IPS-15b (cell line): ENCODE measurements at regions not wholly inside any gene's neighbourhood (a gene's known extent, or its start where the extent isn't known, plus 50 kb on each side); places are given as distances from the start of the nearest gene placed in this dataset.

ENCODE experiments used
- H3K27me3 ChIP-seq: one replicate; pipeline ENCODE4 v1.6.1; 2013; ENCODE audit warnings: low read length; ENCODE audit not compliant: control insufficient read depth, insufficient read depth
- H3K36me3 ChIP-seq: one replicate; pipeline ENCODE4 v1.6.1; 2013; ENCODE audit warnings: low read length; ENCODE audit not compliant: control insufficient read depth, insufficient read depth
- H3K4me1 ChIP-seq: one replicate; pipeline ENCODE4 v1.6.1; 2013; ENCODE audit warnings: mild to moderate bottlenecking, low read length; ENCODE audit not compliant: control insufficient read depth, insufficient read depth
- H3K4me3 ChIP-seq: one replicate; pipeline ENCODE4 v1.5.1; 2013; ENCODE audit warnings: low read depth, low read length
- H3K9ac ChIP-seq: one replicate; pipeline ENCODE4 v1.6.1; 2013; ENCODE audit warnings: low read depth, mild to moderate bottlenecking, low read length
- H3K9me3 ChIP-seq: one replicate; pipeline ENCODE4 v1.6.1; 2013; ENCODE audit warnings: mild to moderate bottlenecking, low read length; ENCODE audit not compliant: control insufficient read depth, insufficient read depth

GRCh38 chr16:13403326-13403725 is 501.9 kb downstream of the SHISA9 start:
- Histone ChIP-seq H3K4me1 (no peaks in the 10 kb centered on the region), H3K27me3 (no peaks in the 10 kb centered on the region), H3K4me3 (no peak overlapping the region), H3K36me3 (no peaks in the 10 kb centered on the region), H3K9ac (no peak overlapping the region), H3K9me3 (no peaks in the 10 kb centered on the region)

- H3K4me3 ChIP-seq, result no peak overlapping the region
Measured at GRCh38 chr16:13414154-13414553, 505.8 kb upstream of the ERCC4 start.

GRCh38 chr16:13419589-13419988 is 500.4 kb upstream of the ERCC4 start:
- Histone ChIP-seq H3K9ac (no peak overlapping the region), H3K36me3 (no peaks in the 10 kb centered on the region), H3K9me3 (no peaks in the 10 kb centered on the region), H3K4me1 (no peaks in the 10 kb centered on the region), H3K27me3 (no peaks in the 10 kb centered on the region), H3K4me3 (no peak overlapping the region)

More at GRCh38 chr16:13414154-13414553, 505.8 kb upstream of the ERCC4 start:
- H3K9me3 ChIP-seq, result no peaks in the 10 kb centered on the region
- H3K36me3 ChIP-seq, result no peaks in the 10 kb centered on the region
- no peak overlapping the region for H3K9ac ChIP-seq
- H3K4me1 ChIP-seq, result no peaks in the 10 kb centered on the region
- no peaks in the 10 kb centered on the region for H3K27me3 ChIP-seq

- H3K9ac ChIP-seq, result no peak overlapping the region
- H3K27me3 ChIP-seq, result no peaks in the 10 kb centered on the region
- H3K4me1 ChIP-seq, result no peaks in the 10 kb centered on the region
- no peaks in the 10 kb centered on the region for H3K36me3 ChIP-seq
- H3K9me3 ChIP-seq, result no peaks in the 10 kb centered on the region
- H3K4me3 ChIP-seq, result no peak overlapping the region
Measured at GRCh38 chr16:13421726-13422125, 498.2 kb upstream of the ERCC4 start.

DNA sequence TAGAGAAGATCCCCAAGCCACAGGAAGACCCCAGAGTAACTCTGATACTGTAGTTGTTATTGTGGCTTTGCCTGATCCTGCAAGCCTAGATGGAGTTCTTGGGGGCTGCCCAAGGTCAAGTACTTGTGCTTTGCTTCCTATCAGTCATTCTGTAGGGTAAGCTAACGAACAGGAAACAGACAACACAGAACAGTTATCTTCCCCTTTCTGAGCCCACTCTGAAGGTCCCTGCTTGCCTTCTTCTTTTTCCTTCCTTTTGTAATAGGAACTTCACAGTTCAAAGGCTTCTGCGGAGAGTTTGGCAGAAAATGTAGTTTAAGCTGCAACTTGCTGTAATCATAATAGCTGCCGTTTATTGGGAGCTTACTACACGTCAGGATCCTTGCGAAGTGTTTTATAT is 494.1 kb upstream of the ERCC4 start:
- Histone ChIP-seq H3K36me3 (no peaks in the 10 kb centered on the region), H3K4me3 (no peak overlapping the region), H3K9me3 (no peaks in the 10 kb centered on the region), H3K9ac (no peak overlapping the region), H3K4me1 (no peaks in the 10 kb centered on the region), H3K27me3 (no peaks in the 10 kb centered on the region)

- H3K4me1 ChIP-seq, result no peaks in the 10 kb centered on the region
- H3K36me3 ChIP-seq, result no peaks in the 10 kb centered on the region
- H3K9ac ChIP-seq, result no peak overlapping the region
- no peaks in the 10 kb centered on the region for H3K9me3 ChIP-seq
- no peaks in the 10 kb centered on the region for H3K27me3 ChIP-seq
- no peak overlapping the region for H3K4me3 ChIP-seq
Measured at GRCh38 chr16:13426269-13426668, 493.7 kb upstream of the ERCC4 start.

DNA sequence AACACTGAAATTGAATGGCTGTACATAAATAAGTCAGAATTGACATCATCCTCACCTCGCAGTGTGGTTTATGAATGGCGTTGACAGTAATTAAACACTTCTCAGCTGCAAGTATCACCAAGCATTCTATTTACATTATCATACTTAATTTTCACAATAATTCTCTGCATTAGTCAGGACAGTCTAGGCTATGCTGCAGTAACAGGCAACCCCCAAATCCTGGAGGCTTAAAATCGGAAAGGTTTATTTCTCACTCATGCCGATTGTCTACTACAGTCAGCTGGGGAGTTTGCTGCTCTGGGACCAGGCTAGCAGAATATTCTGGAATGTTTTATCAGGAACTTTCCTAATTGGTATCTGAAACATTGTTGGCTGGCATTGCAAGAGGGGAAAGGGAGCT is 493.2 kb upstream of the ERCC4 start:
- H3K9me3 ChIP-seq, result no peaks in the 10 kb centered on the region
- H3K27me3 ChIP-seq, result no peaks in the 10 kb centered on the region
- no peaks in the 10 kb centered on the region for H3K36me3 ChIP-seq
- H3K4me3 ChIP-seq, result no peak overlapping the region
- no peak overlapping the region for H3K9ac ChIP-seq
- no peaks in the 10 kb centered on the region for H3K4me1 ChIP-seq

DNA sequence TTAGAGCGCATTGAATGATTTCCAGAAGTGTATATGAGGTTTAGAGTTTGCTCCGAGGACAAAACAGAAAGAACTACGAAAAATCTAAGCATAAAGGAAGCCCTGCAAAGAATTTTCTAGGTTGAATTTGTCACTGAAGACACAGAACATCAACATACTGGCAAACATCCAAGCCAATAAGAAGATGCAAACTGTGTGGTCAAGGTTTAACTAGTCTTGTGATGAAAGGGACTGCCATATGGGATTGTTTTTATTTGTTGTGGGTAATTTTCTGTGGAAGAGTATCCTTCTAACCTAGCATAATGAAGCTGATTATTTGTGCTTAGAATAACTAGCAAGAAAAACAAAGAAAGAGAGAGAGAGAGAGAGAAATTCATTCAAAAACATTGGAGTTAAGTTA is 492.0 kb upstream of the ERCC4 start:
- H3K9ac ChIP-seq, result no peak overlapping the region
- no peaks in the 10 kb centered on the region for H3K9me3 ChIP-seq
- H3K36me3 ChIP-seq, result no peaks in the 10 kb centered on the region
- no peaks in the 10 kb centered on the region for H3K27me3 ChIP-seq
- no peak overlapping the region for H3K4me3 ChIP-seq
- no peaks in the 10 kb centered on the region for H3K4me1 ChIP-seq

DNA sequence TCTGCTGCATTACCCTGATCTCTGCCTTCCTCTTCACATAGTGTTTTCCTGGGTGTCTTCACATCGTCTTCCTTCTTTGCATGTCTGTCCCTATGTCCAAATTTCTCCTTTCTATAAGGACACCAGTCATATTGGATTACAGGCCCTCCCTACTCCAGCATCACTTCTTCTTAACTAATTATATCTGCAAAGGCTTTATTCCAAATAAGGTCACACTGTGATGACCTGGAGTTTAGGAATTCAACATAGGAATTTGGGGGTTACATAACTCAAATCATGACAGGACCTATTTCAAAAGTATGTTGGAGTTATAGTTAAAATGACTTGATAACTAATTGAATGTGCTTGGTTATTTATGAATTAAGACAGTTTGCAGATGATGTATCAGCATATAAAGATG is 490.5 kb upstream of the ERCC4 start:
- no peaks in the 10 kb centered on the region for H3K27me3 ChIP-seq
- no peak overlapping the region for H3K4me3 ChIP-seq
- no peaks in the 10 kb centered on the region for H3K9me3 ChIP-seq
- H3K4me1 ChIP-seq, result no peaks in the 10 kb centered on the region
- no peak overlapping the region for H3K9ac ChIP-seq
- no peaks in the 10 kb centered on the region for H3K36me3 ChIP-seq

DNA sequence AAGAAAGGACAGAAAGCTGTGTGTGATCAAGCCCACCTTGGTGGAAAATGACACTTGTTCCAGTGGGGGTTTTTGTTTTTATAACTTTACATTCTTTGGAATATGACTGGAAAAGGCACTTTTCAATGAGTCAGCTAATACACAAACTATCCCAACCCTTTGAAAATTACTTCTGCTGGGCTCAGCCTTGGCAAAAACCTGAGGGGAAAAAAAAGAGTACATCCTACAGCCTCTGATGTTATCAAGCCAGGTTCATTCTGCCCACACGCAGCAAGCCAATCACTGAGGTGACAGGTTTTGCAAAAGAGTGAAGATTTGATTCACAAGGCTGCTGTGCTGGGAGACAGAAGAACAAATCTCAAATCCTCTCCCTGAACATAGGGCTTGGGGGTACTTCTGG is 484.5 kb upstream of the ERCC4 start:
- Histone ChIP-seq H3K4me1 (peaks cover 4% of the 10 kb centered on the region), H3K9me3 (no peaks in the 10 kb centered on the region), H3K9ac (no peak overlapping the region), H3K36me3 (no peaks in the 10 kb centered on the region), H3K4me3 (no peak overlapping the region), H3K27me3 (no peaks in the 10 kb centered on the region)

DNA sequence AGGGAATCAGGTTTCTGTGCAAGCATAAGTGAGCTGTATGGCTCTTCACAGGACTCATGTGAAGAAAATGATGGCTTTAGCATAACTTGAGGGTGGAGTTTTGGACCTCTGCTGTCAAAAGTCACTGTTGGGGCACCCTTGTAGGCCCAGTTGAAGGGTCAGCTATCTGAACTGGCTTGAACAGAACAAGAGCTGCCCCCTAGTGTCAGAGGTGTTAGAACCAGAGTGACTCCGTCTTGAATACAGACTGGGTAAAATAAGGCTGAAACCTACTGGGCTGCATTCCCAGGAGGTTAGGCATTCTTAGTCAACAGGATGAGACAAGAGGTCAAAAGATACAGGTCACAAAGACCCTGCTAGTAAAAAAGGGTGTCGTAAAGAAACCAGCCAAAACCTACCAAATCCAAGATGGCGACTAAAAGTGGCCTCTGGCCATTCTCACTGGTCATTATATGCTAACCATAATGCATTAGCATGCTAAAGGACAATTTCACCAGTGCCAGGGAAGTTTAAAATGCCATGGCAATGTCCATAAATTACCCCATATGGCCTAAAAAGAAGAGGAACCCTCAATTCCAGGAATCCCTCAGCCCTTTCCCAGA is 484.0 kb upstream of the ERCC4 start:
- Histone ChIP-seq H3K9me3 (no peaks in the 10 kb centered on the region), H3K27me3 (no peaks in the 10 kb centered on the region), H3K4me3 (no peak overlapping the region), H3K4me1 (peaks cover 4% of the 10 kb centered on the region), H3K36me3 (no peaks in the 10 kb centered on the region), H3K9ac (no peak overlapping the region)

DNA sequence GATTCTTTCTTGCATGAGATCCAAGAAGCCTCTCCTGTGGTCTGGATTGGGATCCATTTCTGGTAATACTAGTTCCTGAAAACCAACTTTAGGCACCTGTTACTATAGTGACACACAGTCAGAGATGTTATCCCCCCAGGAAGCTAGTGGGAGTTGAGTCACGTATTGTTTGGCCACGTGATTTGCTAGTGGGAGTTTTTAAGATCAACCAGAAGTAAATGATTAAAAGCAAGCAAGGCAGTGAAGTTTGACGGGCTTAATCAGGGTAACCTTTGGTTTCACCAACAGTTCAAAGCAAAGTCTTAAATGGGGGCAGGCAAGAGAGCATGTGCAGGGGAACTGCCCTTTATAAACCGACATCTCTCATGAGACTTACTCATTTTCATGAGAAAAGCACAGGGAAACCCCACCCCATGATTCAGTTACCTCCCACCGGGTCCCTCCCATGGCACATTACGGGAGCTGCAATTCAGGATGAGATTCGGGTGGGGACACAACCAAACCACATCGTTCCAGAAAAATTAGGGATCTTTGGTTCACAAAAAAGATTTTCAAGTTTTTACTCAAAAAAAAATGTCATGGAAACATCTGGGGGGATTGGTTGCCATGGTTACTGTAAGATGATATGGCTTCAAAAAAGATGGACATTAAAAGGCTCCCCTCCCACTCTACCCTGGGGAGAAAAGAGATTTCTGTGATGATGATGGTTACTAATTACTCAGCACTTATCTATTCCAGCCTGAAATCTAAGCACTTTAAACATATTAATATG is 483.1 kb upstream of the ERCC4 start:
- no peak overlapping the region for H3K9ac ChIP-seq
- H3K4me3 ChIP-seq, result no peak overlapping the region
- H3K9me3 ChIP-seq, result no peaks in the 10 kb centered on the region
- H3K36me3 ChIP-seq, result no peaks in the 10 kb centered on the region
- no peaks in the 10 kb centered on the region for H3K27me3 ChIP-seq
- H3K4me1 ChIP-seq, result peaks cover 4% of the 10 kb centered on the region
